Lung (tissue), 11 donors: ENCODE measurements at regions not wholly inside any gene's neighbourhood (a gene's known extent, or its start where the extent isn't known, plus 50 kb on each side); places are given as distances from the start of the nearest gene placed in this dataset.

Source experiments
- ATAC-seq: fragments of 200-7000 bp; cut with Tn5 transposase; one replicate; pipeline ENCODE4 v1.9.1; 2020; ENCODE audit warnings: moderate number of reproducible peaks; ENCODE audit not compliant: insufficient read depth, low FRiP score
- DNase-seq, 3 donors: peaks; one replicate each; pipeline ENCODE4 v3.0.0-alpha.2; 2013 to 2017
- H3K27ac ChIP-seq, 2 donors: one replicate each; pipeline ENCODE4 v1.5.1; 2013; ENCODE audit warnings: mild to moderate bottlenecking in 2 of 2, moderate library complexity in 2 of 2, control low read depth in 1 of 2, inconsistent platforms in 1 of 2, low read depth in 1 of 2, low read length in 1 of 2
- H3K27me3 ChIP-seq, 3 donors: one replicate each; pipeline ENCODE4 v1.5.1; 2013; ENCODE audit warnings: low read length in 2 of 3; ENCODE audit not compliant: control insufficient read depth in 3 of 3, insufficient read depth in 3 of 3
- H3K36me3 ChIP-seq, 4 donors: one replicate each; pipeline ENCODE4 v1.5.1; 2013; ENCODE audit warnings: low read length in 4 of 4, mild to moderate bottlenecking in 1 of 4, moderate library complexity in 1 of 4; ENCODE audit not compliant: control insufficient read depth in 4 of 4, insufficient read depth in 4 of 4
- H3K4me1 ChIP-seq, 5 donors: one replicate each; pipeline ENCODE4 v1.5.1; 2013; ENCODE audit warnings: low read length in 5 of 5, mild to moderate bottlenecking in 2 of 5, moderate library complexity in 1 of 5; ENCODE audit not compliant: control insufficient read depth in 5 of 5, insufficient read depth in 5 of 5
- H3K4me3 ChIP-seq: one replicate; pipeline ENCODE4 v1.5.1; 2013; ENCODE audit warnings: mild to moderate bottlenecking, control low read depth, moderate library complexity
- H3K9ac ChIP-seq, 2 donors: one replicate each; pipeline ENCODE4 v1.5.1; 2013; ENCODE audit warnings: low read length in 2 of 2, control low read depth in 1 of 2; ENCODE audit not compliant: insufficient read depth in 1 of 2
- H3K9me3 ChIP-seq, 4 donors: one replicate each; pipeline ENCODE4 v1.5.1; 2013; ENCODE audit warnings: low read length in 3 of 4, mild to moderate bottlenecking in 1 of 4, moderate library complexity in 1 of 4; ENCODE audit not compliant: control insufficient read depth in 4 of 4, insufficient read depth in 3 of 4
- WGBS, 2 donors: extraction: QIAGEN DNeasy Blood & Tissue Kit; methylation state at CpG; one replicate each; pipeline ENCODE4 v1.1.7; 2013; 5-methylcytosine and 5-hydroxymethylcytosine counted together
- TF ChIP-seq, protein P1 (sequence below): IDR thresholded peaks from 2 replicates; pipeline ENCODE4 v1.5.1; 2012; ENCODE audit warnings: mild to moderate bottlenecking; ENCODE audit errors: control extremely low read depth, extremely low read depth
- donor health status: control.
- donor health status: control.
- donor health status: Bipolar disorder and iron deficiency.
- donor health status: healthy.
- donor health status: DM: yes; HTN: yes; CAD: no.

DNA sequence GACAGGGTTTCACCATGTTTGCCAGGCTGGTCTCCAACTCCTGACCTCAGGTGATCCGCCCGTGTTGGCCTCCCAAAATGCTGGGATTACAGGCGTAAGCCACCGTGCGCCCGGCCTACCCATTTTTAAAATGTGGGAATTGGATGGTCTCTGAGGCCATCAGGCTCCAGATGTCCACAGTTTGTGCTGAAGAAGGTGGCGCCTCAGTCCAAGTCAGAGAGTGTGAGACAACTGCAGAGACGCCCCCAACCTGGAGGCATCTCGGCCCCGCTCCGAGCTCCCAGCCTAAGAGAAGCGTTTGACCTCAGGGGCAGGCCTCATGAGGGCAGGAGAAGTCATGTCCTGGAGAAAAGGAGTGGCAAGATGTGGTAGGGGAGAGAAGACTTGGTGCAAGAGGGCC lies 146.5 kb downstream of the MRM1 start:
- H3K4me1 ChIP-seq, result no peaks in the 10 kb centered on the region
- no peak overlapping the region for H3K9ac ChIP-seq
- H3K27me3 ChIP-seq, result peaks cover 0 to 11% (median 5%) of the 10 kb centered on the region in 3 donors
- TF ChIP-seq, protein P1, sequence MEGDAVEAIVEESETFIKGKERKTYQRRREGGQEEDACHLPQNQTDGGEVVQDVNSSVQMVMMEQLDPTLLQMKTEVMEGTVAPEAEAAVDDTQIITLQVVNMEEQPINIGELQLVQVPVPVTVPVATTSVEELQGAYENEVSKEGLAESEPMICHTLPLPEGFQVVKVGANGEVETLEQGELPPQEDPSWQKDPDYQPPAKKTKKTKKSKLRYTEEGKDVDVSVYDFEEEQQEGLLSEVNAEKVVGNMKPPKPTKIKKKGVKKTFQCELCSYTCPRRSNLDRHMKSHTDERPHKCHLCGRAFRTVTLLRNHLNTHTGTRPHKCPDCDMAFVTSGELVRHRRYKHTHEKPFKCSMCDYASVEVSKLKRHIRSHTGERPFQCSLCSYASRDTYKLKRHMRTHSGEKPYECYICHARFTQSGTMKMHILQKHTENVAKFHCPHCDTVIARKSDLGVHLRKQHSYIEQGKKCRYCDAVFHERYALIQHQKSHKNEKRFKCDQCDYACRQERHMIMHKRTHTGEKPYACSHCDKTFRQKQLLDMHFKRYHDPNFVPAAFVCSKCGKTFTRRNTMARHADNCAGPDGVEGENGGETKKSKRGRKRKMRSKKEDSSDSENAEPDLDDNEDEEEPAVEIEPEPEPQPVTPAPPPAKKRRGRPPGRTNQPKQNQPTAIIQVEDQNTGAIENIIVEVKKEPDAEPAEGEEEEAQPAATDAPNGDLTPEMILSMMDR, result no peak
- no peak overlapping the region for H3K4me3 ChIP-seq
- 94 to 96% methylated on average over 12 of the region's 12 CpGs for WGBS, 2 donors
- H3K36me3 ChIP-seq, result no peaks in the 10 kb centered on the region
- ATAC-seq, result no peak
- H3K27ac ChIP-seq, result no peak overlapping the region
- no peak for DNase-seq
- H3K9me3 ChIP-seq, result no peaks in the 10 kb centered on the region

DNA sequence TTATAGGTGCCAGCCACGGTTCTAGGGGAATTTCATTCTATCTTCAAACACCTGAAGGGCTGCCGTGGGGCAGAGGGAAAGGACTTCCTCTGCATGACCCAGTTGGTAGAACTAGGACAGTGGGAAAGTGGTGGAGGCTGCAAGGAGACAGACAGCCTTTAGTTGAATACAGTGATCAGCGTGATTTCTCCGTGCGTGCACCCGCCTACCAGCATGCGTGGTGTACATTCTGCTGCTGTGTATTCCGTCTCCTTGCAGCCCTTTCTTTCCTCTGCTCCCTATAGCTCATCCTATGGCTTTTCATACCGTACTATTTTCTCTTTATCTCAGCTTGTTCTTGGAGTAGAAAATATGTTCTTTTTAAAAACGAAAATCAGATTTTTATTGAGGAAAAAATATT lies 146.9 kb downstream of the MRM1 start:
- no peaks in the 10 kb centered on the region for H3K4me1 ChIP-seq
- H3K27ac ChIP-seq, result no peak overlapping the region
- TF ChIP-seq, protein P1, result no peak
- H3K36me3 ChIP-seq, result no peaks in the 10 kb centered on the region
- no peak overlapping the region for H3K9ac ChIP-seq
- WGBS, 2 donors, result 72 to 81% methylated on average over 10 of the region's 10 CpGs
- no peaks in the 10 kb centered on the region for H3K9me3 ChIP-seq
- peaks cover 0 to 11% (median 5%) of the 10 kb centered on the region in 3 donors for H3K27me3 ChIP-seq
- no peak for ATAC-seq
- no peak overlapping the region for H3K4me3 ChIP-seq
- DNase-seq, result no peak

DNA sequence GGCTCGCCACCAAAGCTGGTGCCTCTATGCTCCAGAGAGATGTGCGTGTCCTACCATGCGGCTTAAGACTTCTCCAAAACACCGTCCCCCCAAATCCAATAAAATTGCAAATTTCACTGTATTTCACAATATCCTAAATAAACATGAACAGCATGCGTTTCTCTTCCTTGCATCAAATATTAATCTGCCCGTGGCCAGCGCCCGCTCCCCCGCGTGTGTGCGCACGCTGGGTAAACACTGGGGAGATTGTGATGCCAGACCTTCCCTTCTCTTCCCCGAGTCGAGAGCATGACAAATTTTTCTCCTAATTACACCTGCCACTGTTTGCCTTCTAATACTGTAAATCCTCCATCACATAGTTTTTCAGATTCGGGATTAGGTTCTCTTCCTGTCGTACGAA lies 148.1 kb downstream of the MRM1 start:
- H3K36me3 ChIP-seq, result no peaks in the 10 kb centered on the region
- ATAC-seq (no peak), DNase-seq (no peak)
- H3K27ac ChIP-seq, result no peak overlapping the region
- TF ChIP-seq, protein P1, result no peak
- no peak overlapping the region for H3K9ac ChIP-seq
- no peaks in the 10 kb centered on the region for H3K9me3 ChIP-seq
- H3K4me1 ChIP-seq, result no peaks in the 10 kb centered on the region
- H3K4me3 ChIP-seq, result no peak overlapping the region
- H3K27me3 ChIP-seq, result peaks cover 0 to 11% (median 5%) of the 10 kb centered on the region in 3 donors
- 62 to 73% methylated on average over 17 of the region's 17 CpGs for WGBS, 2 donors

DNA sequence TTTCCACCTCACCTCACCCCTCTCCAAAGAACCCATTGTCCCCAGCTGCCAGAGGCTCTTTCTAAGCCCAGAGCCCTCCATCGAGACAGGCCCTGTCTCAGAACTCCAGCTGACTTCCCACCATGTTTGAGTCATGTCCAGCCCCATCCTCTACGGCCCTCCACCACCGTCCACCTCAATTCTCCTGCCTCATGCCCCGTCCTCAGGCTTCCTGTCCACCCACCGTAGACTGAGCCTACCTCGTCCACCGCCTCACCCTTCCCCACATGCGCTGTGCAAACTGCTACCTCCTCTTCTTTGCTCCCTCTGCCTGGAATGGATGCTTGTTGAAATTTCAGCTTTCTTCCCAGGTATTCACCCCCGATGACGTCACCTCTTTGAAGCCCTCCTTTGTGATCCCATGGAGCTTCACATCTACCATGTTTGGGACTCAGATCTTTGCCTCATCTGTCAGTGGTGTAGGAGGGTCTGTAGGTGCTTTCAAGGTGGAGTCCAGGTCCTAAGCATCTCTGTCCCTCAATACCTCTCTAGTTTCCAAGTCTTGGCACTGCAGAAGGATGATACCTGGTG lies 149.0 kb downstream of the MRM1 start:
- H3K4me3 ChIP-seq, result no peak overlapping the region
- no peak overlapping the region for H3K9ac ChIP-seq
- DNase-seq (no peak), ATAC-seq (no peak)
- TF ChIP-seq, protein P1, result no peak
- no peaks in the 10 kb centered on the region for H3K36me3 ChIP-seq
- WGBS, 2 donors, result 85 to 92% methylated on average over 10 of the region's 10 CpGs
- H3K27ac ChIP-seq, result no peak overlapping the region
- H3K9me3 ChIP-seq, result no peaks in the 10 kb centered on the region
- H3K4me1 ChIP-seq, result no peaks in the 10 kb centered on the region
- H3K27me3 ChIP-seq, result peaks cover 0 to 11% (median 5%) of the 10 kb centered on the region in 3 donors
